Panc1 (cell line): ENCODE measurements at regions not wholly inside any gene's neighbourhood (a gene's known extent, or its start where the extent isn't known, plus 50 kb on each side); places are given as distances from the start of the nearest gene placed in this dataset.

Source experiments
- ATAC-seq: fragments of 200-7000 bp; cut with Tn5 transposase; 2 replicates; pipeline ENCODE4 v1.9.1; 2020; ENCODE audit warnings: mild to moderate bottlenecking, moderate library complexity
- BruUV-seq: library from RNA; stranded (reverse); fragments of 400-500 nt; replicated peaks from 2 replicates; lab custom pipeline; 2021; lab: Mats Ljungman, UMichigan
- CTCF ChIA-PET: fragments of 300-600 bp; sonication (Branson Sonifier 250); formaldehyde crosslinking; loops from one replicate; lab custom pipeline; 2022; ENCODE audit warnings: antibody characterized with exemption; lab: Charles Lee
- POLR2A ChIA-PET: fragments of 300-600 bp; sonication (Branson Sonifier 250); formaldehyde crosslinking; loops from one replicate; lab custom pipeline; 2022; ENCODE audit warnings: antibody characterized with exemption; lab: Charles Lee
- DNase-seq: peaks from one replicate; pipeline ENCODE4 v3.0.0-alpha.2; 2010; ENCODE audit warnings: low read depth, low spot score
- H3K27ac ChIP-seq: 2 replicates; pipeline ENCODE4 v1.5.1; 2011; ENCODE audit warnings: mild to moderate bottlenecking, low read length, inconsistent platforms
- H3K27me3 ChIP-seq: fragments of 200-500 bp; sonication (Bioruptor generic); 2 replicates; pipeline ENCODE4 v1.6.0; 2014; ENCODE audit warnings: low read length, inconsistent platforms; ENCODE audit not compliant: control insufficient read depth, insufficient read depth
- H3K36me3 ChIP-seq: fragments of 200-500 bp; sonication (Bioruptor generic); 2 replicates; pipeline ENCODE4 v1.5.1; 2014; ENCODE audit warnings: inconsistent platforms, mild to moderate bottlenecking, low read length, moderate library complexity; ENCODE audit not compliant: control insufficient read depth, insufficient read depth
- H3K4me1 ChIP-seq: 2 replicates; pipeline ENCODE4 v1.5.1; 2011; ENCODE audit warnings: inconsistent platforms, mild to moderate bottlenecking, low read length, moderate library complexity; ENCODE audit not compliant: control insufficient read depth, insufficient read depth
- H3K4me3 ChIP-seq, 2 experiments: 2 replicates each; pipeline ENCODE4 v1.5.1; 2011 to 2012; ENCODE audit warnings: low read depth in 2 of 2, low read length in 2 of 2, mild to moderate bottlenecking in 2 of 2, inconsistent platforms in 1 of 2, moderate library complexity in 1 of 2
- H3K9me3 ChIP-seq: fragments of 200-500 bp; sonication (Bioruptor generic); 2 replicates; pipeline ENCODE4 v1.5.1; 2014; ENCODE audit warnings: low read depth, mild to moderate bottlenecking, inconsistent platforms, low read length, moderate library complexity; ENCODE audit not compliant: control insufficient read depth, insufficient read depth
- CTCF ChIP-seq: fragments of 450-650 bp; IDR thresholded peaks from 2 replicates; pipeline ENCODE4 v1.5.1; 2017; ENCODE audit warnings: mild to moderate bottlenecking
- POLR2AphosphoS5 ChIP-seq: IDR thresholded peaks from 2 replicates; pipeline ENCODE4 v1.6.1; 2012; ENCODE audit warnings: mild to moderate bottlenecking, low read depth, low read length, moderate library complexity
- REST ChIP-seq, 2 experiments: IDR thresholded peaks; 2 replicates each; pipeline ENCODE4 v1.6.1; 2011 to 2012; ENCODE audit warnings: low read depth in 2 of 2, control low read depth in 1 of 2, low read length in 1 of 2, mild to moderate bottlenecking in 1 of 2, moderate library complexity in 1 of 2; ENCODE audit not compliant: insufficient read depth in 1 of 2
- SIN3A ChIP-seq: IDR thresholded peaks from 2 replicates; pipeline ENCODE4 v1.6.1; 2012; ENCODE audit warnings: low read depth, mild to moderate bottlenecking, low read length, moderate library complexity, borderline replicate concordance; ENCODE audit not compliant: insufficient read depth
- TCF7L2 ChIP-seq: IDR thresholded peaks from 2 replicates; pipeline ENCODE4 v1.6.1; 2011; ENCODE audit warnings: mild to moderate bottlenecking, low read depth, low read length, inconsistent platforms
- in situ Hi-C: cut with HindIII; loops from 2 replicates; pipeline ENCODE4 v1.10.0; 2016; ENCODE audit warnings: low sequenced_read_pairs, low pct_unique_long_range_greater_than_20kb
- intact Hi-C: fragments of 100-400 bp; cut with micrococcal nuclease; formaldehyde crosslinking; loops from one replicate; pipeline ENCODE4 v1.10.0; 2022; ENCODE audit not compliant: unreplicated experiment

DNA sequence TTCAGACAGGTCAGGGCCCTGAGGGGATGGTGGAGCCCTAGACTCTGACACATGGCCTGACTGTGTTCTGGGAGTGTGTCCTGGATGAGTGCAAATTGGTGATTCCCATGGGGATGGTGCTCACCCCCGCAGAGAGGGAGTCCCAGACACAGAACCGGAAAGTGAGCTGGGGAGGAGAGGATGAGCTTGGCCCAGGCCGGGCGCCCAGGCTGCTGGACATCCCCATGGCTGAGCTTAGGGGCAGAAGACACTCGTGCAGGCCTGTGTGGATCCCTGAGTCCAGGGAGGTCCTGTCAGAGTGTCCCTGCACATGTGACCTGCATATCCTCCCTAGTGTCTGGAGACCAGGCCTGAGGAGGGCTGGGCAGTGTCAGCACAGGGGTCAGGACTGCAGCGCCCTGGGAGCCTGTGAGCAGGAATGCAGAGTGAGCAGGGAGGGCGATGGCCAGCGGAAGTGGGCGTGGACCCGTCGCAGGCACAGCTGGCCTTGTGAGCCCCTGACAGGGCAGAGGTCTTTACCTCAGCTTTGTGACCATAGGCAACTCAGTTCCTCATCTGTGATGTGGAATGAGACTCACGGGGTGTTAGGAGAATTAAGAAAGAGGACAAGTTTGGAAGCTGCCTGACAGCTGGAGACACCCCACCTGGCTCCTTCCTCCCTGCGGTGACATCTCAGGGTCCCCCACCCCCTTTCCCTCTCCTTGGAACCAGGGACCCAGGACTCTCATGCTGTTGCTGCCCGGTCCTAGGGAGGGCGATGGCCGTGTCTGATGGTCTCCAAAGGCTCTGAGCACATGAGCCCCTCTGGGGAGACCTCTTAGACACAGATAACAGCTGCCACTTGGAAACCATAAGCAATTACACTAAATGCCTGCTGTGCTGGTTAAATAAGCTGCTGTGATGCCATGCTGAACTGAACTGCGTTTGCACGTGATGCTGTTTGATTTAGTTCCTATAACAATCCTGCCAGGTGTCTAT lies 62.6 kb upstream of the HS6ST1 start:
- no TSS peak for BruUV-seq
- no peaks in the 10 kb centered on the region for H3K36me3 ChIP-seq
- in situ Hi-C loops (no loop called here), intact Hi-C loops (no loop called here)
- DNase-seq (no peak), ATAC-seq (0 out of 2 replicates have a peak, but pooled peaks have one; percentile 6)
- TF ChIP-seq POLR2AphosphoS5 (no peak), CTCF (no peak), SIN3A (no peak), TCF7L2 (no peak), REST (IDR thresholded peaks at IDR 0.05; ENCODE audit: insufficient read depth in 1 of 2, low read depth in 2 of 2, low read length in 1 of 2) (no peak)
- H3K4me3 ChIP-seq = no peak overlapping the region
- H3K27ac ChIP-seq = no peak overlapping the region
- no peaks in the 10 kb centered on the region for H3K9me3 ChIP-seq
- peaks cover 9% of the 10 kb centered on the region; the same call in 1 of the 2 replicates for H3K4me1 ChIP-seq
- ChIA-PET CTCF (no interaction called here), POLR2A (no interaction called here)
- no peaks in the 10 kb centered on the region for H3K27me3 ChIP-seq

GRCh38 chr2:128384446-128384845 lies 65.8 kb upstream of the HS6ST1 start:
- ATAC-seq (no peak), DNase-seq (no peak)
- H3K4me1 ChIP-seq = peaks cover 4% of the 10 kb centered on the region; the same call in 1 of the 2 replicates
- H3K9me3 ChIP-seq = no peaks in the 10 kb centered on the region
- no peaks in the 10 kb centered on the region for H3K27me3 ChIP-seq
- intact Hi-C loops = no loop called here
- no peak overlapping the region for H3K27ac ChIP-seq
- ChIA-PET CTCF (no interaction called here), POLR2A (no interaction called here)
- no TSS peak for BruUV-seq
- TF ChIP-seq TCF7L2 = no peak
- no peak for TF ChIP-seq REST (IDR thresholded peaks at IDR 0.05; ENCODE audit: insufficient read depth in 1 of 2, low read depth in 2 of 2, low read length in 1 of 2)
- no peak for TF ChIP-seq SIN3A
- TF ChIP-seq POLR2AphosphoS5 = no peak
- no peak for TF ChIP-seq CTCF
- in situ Hi-C loops = no loop called here
- H3K4me3 ChIP-seq = no peak overlapping the region
- no peaks in the 10 kb centered on the region for H3K36me3 ChIP-seq
